DND-41 (cell line): ENCODE measurements at regions not wholly inside any gene's neighbourhood (a gene's known extent, or its start where the extent isn't known, plus 50 kb on each side); places are given as distances from the start of the nearest gene placed in this dataset.

ENCODE experiments used
- EZH2 ChIP-seq: IDR thresholded peaks from 3 replicates; pipeline ENCODE4 v1.6.1; 2012; ENCODE audit warnings: borderline replicate concordance, low read depth, mild to moderate bottlenecking, moderate library complexity, low read length, inconsistent platforms; ENCODE audit not compliant: severe bottlenecking
- TF ChIP-seq, protein P1 (sequence below): IDR thresholded peaks from 2 replicates; pipeline ENCODE4 v1.5.1; 2012; ENCODE audit warnings: borderline replicate concordance, low read length, moderate library complexity, mild to moderate bottlenecking; ENCODE audit not compliant: poor library complexity, severe bottlenecking; ENCODE audit errors: extremely low read depth

DNA sequence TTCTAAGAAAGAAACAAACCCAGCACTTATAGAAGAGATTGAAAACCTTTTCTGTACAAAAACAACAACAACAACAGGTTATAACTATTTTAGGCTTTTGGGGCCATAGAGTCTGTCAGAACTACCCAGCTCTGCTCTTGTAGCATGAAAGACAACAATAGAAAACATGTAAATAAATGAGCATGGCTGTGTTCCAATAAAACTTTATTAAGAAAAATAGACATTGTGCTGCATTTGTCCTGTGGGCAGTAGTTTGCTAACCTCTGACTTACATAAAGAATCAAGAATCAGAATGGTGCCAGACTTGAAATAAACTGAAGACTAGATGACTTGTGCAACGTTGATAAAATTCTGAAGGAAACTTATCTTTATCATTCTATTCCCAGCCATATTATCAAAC is 617.5 kb downstream of the DIAPH3 start:
- TF ChIP-seq, protein P1, sequence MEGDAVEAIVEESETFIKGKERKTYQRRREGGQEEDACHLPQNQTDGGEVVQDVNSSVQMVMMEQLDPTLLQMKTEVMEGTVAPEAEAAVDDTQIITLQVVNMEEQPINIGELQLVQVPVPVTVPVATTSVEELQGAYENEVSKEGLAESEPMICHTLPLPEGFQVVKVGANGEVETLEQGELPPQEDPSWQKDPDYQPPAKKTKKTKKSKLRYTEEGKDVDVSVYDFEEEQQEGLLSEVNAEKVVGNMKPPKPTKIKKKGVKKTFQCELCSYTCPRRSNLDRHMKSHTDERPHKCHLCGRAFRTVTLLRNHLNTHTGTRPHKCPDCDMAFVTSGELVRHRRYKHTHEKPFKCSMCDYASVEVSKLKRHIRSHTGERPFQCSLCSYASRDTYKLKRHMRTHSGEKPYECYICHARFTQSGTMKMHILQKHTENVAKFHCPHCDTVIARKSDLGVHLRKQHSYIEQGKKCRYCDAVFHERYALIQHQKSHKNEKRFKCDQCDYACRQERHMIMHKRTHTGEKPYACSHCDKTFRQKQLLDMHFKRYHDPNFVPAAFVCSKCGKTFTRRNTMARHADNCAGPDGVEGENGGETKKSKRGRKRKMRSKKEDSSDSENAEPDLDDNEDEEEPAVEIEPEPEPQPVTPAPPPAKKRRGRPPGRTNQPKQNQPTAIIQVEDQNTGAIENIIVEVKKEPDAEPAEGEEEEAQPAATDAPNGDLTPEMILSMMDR = no peak
- TF ChIP-seq EZH2 = no peak
